Gastrocnemius medialis (tissue), 4 donors: ENCODE measurements at regions not wholly inside any gene's neighbourhood (a gene's known extent, or its start where the extent isn't known, plus 50 kb on each side); places are given as distances from the start of the nearest gene placed in this dataset.

Experiments used
- POLR2A ChIP-seq, 2 donors: fragments of 450-650 bp; IDR thresholded peaks; one replicate each; pipeline ENCODE4 v1.6.1; 2017; ENCODE audit warnings: antibody characterized with exemption in 2 of 2, mild to moderate bottlenecking in 2 of 2, moderate library complexity in 2 of 2
- TF ChIP-seq, protein P1 (sequence below), 5 experiments: fragments of 450-650 bp in 3 of 5; fragments of 200-600 bp in 2 of 5; sonication (generic) in 2 of 5; IDR thresholded peaks in 4 of 5; conservative IDR thresholded peaks in 1 of 5; 1 replicate in 4 of 5; 2 replicates in 1 of 5; pipeline ENCODE4 v1.5.1; 2016 to 2019; ENCODE audit warnings: antibody characterized with exemption in 5 of 5, mild to moderate bottlenecking in 3 of 5, moderate library complexity in 3 of 5

DNA sequence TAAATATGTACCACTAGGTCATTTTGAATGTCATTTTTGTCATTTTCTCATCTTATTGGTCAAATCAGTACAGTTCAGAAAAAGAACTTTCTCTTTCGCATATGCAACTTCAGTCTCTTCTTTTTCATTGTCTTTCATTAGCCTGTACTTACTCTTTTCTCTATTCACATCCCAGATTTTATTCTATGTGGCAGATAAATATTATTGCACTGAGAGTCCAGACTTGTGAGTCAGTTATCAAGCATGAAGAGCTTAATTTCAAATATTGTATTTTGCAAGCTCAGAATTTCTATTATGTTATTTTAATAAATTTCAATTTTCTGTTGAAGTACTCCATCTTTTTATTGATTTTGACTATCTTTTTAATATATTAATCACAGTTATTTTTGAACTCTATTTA, 105.2 kb upstream of the PALMD start:
- TF ChIP-seq, protein P1, sequence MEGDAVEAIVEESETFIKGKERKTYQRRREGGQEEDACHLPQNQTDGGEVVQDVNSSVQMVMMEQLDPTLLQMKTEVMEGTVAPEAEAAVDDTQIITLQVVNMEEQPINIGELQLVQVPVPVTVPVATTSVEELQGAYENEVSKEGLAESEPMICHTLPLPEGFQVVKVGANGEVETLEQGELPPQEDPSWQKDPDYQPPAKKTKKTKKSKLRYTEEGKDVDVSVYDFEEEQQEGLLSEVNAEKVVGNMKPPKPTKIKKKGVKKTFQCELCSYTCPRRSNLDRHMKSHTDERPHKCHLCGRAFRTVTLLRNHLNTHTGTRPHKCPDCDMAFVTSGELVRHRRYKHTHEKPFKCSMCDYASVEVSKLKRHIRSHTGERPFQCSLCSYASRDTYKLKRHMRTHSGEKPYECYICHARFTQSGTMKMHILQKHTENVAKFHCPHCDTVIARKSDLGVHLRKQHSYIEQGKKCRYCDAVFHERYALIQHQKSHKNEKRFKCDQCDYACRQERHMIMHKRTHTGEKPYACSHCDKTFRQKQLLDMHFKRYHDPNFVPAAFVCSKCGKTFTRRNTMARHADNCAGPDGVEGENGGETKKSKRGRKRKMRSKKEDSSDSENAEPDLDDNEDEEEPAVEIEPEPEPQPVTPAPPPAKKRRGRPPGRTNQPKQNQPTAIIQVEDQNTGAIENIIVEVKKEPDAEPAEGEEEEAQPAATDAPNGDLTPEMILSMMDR (IDR thresholded peaks at IDR 0.05 in 4 of 5, conservative IDR thresholded peaks at IDR 0.05 in 1 of 5), result no peak
- no peak for TF ChIP-seq POLR2A (IDR thresholded peaks at IDR 0.05)
